GM18867 (cell line): ENCODE measurements at regions not wholly inside any gene's neighbourhood (a gene's known extent, or its start where the extent isn't known, plus 50 kb on each side); places are given as distances from the start of the nearest gene placed in this dataset.
A peak's percentile ranks its signal among the peaks of the same experiment; 100 is the strongest.

ENCODE experiments used
- ATAC-seq: cut with Tn5 transposase; IDR thresholded peaks from one replicate; pipeline ENCODE4 v1.9.1; 2021; ENCODE audit warnings: mild to moderate bottlenecking, moderate library complexity; ENCODE audit not compliant: unreplicated experiment

DNA sequence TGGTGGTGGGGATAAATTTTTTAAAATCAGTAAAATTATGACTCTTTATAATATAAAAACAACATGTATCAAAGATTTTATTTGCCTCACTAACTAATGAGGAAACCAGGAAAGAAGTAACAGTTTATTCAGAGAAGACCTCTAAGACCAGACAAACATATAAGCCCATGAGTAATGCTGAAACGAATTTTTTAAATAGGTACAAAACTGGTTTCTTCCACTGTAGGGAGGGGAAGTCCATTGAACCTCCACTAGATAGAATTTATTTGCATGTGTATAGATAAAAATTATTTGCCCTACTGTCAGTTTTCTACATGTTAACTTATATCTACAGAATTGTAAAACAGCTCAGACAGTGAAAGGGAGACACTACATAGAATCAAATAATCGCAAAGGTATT, 86.8 kb downstream of the ZC3H11B start:
- ATAC-seq, result no peak

DNA sequence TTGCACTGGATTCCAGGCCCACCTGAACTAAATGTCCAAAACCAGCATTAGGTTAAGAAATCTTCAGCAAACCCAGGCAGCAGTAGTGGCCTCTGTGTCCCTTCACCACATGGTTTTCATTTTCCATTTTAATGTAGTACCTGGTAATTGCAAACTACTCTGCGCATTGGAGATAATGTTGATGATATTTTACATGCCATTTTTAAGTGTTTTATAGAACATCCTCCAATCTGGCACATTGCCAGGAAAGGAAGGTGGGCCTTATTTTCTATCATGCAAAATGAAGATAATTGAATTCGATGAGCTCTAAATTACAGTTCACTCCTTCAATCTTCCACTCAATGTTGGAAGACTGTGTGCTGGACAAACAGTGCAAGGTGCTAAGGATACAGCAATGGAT, 89.5 kb downstream of the ZC3H11B start:
- ATAC-seq, result no peak

DNA sequence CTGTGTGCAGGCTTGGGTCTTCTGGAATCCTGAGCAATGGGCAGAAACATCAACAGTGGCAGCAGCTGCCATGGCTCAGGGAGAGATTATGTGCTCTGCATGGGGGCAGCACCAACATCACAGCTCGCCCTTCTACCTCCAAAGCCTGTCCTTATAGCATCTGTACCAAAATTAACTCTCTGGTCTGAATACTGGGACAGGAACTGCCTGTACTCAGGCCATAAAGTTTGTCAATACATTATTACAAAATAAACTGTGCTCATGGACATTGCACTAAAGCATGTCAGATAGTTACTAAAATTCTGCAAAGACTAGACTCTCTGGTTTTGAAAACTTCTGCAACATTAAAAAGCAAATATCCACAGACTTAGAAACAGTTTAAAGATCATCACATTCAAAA, 91.6 kb downstream of the ZC3H11B start:
- ATAC-seq, result no peak

DNA sequence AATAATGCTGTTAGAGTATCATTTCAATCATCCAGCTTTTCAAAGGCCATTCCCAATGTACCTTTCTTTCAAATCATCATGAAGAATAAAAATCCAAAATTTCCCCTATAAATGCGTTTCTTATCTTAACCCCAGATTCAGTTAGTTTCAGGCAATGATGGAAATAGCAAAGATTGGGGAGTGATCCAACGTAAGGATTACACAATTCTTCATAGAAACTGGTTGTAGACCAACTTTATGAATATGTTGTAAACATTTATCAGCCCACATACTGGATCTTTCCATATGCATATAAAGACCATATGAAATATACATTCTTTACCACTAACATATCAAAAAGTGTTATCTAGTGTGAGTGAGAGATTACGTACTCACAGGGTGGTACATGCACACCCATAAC, 92.7 kb downstream of the ZC3H11B start:
- no peak for ATAC-seq

DNA sequence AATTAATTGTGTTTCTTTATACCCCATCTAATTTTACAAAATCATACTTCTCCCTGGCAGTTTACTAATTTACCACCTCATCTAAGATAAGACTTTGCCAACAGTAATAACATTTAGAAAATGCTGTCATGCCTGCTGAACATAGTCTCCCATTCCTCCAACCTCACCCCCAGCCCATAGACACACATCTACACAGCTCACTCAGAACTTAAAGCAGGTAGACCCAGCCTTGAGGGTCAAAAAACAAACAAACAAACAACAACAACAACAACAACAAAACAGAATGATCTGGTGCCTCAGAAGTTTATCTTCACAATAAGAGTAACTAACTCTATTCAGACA, 94.0 kb downstream of the ZC3H11B start:
- ATAC-seq, result no peak

DNA sequence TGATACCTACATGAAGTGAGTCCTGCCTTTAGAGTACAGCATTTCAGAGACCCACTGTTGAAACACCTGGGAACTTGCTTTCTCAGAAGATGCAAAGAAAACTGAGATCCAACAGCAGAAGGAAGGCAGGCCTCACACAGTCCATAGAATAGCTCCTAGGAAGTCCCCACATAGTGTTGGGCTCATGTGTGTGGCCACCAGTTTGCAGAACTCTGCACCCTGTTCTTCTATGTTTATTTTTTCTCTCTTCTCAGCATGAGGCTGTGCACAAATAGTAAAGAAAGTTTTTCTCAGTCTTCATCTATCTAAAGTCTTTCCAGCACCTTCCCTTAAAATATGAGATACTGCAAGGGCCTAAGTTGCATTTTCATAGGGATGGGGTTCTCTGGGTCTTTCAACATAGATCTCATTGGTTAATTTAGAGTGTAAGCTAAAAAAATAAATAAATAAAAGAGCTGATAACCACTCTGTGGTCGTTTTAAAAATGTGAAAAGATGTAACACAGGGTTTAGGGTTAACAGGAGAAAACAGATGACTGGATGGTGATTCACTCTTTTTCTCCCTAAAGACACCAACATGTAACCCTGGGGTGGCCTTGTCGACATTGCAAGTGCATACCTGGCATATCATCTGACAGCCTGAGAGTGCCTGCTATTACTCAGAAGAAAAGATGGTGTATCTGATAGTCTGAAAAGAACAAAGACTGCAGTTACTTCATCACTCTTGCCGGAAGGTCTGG, 94.6 kb downstream of the ZC3H11B start:
- no peak for ATAC-seq

DNA sequence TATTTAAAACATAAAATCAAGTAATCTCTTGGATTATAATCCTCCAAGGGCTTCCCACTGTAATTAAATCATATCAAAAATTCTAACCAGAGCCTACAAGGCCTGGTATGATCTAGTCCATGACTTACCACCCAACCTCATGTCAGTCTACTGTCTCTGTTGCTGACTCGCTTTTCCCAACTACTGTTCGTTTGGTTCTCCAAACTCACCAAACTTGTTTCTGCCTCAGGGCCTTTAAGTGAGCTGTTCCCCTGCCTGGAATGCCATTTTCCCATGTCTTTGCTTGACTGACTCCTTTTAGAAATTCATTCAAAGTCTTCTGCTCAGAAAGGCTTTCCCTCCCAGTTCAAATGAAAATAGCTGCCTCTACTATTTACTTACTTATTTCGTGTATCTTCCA, 95.9 kb downstream of the ZC3H11B start:
- no peak for ATAC-seq

DNA sequence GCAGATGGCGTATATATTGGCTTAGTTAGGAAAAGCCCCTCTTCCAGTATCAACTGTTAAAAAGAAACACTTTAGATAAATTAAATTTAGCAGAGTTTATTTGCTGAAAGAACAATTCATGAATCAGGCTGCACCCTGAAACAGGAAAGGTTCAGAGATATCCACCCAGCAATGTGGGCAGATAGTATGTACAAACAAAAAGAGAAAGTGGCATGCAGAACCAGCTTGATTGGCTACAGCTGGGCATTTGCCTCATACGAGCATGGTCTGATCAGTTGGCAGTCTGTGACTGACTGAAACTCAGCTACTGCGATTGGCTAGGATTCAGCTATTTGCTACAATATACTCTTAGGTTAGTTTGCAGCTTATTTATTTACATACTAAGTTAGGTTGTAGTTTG, 98.2 kb downstream of the ZC3H11B start:
- ATAC-seq, result no peak

DNA sequence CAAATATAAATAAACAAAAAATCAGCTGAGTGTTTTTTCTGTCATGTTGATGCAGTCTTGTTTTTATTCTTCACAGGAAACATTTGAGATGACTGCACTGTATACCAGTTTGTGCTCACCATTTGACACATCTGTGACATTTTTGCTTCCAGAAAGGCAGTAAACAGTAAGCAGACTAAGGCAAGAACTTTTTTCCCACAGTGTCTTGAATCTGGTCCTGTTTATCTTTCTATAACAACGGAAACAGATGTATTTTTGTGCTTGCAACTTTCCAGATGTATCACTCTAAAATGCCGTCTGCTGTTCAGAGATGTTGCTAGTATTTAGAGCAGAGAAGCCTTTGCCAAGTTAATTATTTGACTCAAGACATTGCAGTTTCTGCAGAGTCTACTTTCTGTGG, 105.5 kb downstream of the ZC3H11B start:
- ATAC-seq, result no peak

DNA sequence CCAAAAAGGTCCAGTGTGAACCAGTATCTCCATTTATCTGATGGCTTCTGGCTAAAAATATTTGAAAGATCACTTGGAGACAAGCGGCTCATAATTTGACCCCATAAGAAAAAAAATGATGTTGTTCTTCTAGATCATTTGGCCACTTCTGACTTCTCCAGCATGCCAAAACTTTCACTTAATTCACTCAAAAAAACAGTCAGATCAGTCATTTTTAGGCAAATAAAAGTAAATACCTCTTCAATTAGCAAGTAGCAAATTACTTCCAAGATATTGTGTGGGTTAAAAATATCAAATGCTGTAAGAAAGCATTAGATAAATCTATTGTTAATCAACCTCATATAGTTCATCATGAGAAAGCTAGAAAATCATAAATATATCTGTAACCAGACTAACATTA, 106.0 kb downstream of the ZC3H11B start:
- no peak for ATAC-seq

DNA sequence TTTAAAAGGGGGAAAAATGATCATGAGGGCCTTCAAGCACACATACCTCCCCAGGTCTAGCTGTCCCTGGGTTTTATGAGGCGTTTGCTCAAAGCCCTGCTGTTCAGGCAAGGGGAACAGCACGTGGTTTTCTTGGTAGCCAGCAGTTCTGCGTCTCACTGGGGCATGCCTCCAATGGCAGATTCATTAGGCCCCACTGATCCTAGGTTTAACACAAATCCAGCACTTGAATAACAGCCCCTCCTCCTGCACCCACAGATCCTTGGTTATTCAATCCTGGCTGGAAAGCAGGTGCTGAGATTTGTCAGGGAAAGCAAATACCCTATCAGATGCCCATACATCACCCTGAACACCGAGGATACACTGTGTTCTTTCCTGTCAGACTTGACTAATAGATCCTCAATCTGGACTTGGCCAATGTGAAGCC, 106.4 kb downstream of the ZC3H11B start:
- no peak for ATAC-seq

DNA sequence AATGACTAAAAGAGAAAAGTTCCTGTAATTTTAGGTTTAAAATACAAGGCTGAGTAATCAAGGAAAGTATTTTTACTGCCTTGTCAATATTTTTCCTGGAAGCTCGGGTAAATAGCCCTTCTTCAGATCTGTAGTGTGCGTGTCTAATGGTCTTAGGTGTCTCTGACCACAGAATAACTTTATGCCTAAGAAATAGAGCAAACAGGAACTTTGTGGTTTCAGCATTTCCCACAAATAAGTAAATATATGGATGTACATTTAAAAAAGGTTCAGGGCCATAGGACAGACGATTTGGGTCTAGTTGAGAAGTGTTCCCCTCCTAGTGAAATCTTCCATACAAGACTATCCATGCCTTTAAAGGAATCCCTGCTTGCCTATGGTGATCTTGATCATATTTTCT, 107.0 kb downstream of the ZC3H11B start:
- ATAC-seq, result no peak

DNA sequence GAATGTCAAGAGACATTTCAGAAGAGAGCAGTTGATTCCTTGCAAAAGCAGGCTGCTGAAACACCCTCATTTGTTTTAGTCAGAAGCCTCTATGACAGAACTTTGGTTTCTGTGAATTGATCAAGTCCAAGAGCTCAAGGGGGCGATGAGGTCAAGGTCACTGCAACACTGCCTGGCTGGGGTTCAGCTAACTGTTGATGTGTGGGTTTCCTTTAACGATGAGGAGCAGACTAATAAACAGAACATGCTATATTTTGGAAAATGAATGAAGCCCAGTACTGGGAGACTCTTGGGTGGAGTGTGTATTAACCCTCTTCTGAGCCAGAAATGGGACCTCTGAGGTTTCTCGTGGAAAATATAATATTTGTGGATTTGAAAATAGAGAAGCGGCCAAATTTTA, 109.3 kb downstream of the ZC3H11B start:
- no peak for ATAC-seq

DNA sequence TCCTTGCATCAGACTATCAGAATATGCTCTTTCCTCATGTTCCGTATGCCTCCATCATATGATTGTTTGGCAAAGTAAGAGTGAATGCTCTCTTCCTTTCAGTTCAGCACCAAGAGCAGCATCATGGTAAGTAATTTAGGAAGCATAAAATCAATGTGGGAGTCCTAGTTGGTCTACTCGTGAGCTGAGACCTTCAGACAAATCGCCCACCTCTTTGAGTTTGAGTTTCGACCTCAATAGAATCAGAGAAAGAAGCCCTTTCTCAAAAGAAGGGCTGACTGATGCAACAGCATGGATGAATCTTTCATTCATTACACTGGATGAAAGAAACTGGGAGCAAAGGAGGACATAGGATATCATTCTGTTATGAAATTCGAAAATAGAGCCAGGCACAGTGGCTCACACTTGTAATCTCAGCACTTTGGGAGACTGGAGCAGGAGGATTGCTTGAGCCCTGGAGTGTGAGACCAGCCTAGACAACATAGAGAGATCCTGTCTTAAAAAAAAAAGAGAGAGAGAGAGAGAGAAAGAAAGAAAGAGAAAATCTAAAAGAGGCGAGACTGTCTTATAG, 112.5 kb downstream of the ZC3H11B start:
- peak; percentile 59 for ATAC-seq

DNA sequence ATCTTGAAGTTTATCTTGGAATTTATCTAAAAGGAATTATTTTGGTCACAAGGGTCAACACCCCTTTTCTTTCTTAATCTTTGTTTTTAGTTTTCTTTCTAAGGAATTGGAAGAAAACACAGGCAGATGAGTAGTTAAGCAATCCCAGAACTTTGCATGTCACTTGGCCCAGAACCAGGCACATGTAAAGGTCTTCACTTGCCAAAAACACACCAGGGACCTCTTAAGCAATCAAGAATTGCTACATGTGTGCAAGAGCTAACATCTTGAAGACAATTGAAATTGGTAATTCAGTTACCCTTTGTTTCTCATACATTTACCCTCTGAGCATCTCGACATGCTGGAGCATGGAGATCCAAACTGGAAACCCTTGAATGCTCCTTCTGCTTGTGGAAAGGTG, 114.2 kb downstream of the ZC3H11B start:
- ATAC-seq, result no peak

DNA sequence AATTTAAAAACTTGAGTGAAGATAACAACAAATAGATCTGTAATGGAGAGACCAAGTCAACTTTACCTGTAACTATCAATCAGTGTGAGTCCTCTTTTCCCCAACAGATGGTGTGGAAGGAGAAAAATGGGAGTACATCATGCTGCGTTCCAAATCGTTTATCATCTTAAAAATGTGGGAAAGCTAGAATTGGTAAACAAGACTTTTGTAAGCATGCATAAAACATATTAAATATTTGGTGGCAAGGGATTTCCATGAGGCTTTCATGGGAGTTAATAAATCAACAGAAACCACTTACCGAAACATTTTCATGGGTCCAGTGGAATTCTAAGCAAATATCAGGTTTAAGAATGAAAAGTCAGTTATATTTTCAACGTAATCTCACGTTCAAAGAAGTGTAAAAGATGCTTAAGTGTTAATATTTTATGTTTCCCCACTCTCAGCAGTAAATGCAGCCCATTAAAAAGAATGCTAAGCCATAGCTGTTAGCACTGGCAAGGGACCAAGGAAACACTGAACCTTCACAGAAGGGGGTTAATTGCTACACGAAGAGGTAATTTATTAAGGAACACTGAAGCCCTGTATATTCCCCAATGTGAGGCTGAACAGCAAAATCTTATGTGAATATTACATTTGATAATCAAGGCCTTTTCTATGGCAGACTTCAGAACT, 117.0 kb downstream of the ZC3H11B start:
- ATAC-seq, result no peak

DNA sequence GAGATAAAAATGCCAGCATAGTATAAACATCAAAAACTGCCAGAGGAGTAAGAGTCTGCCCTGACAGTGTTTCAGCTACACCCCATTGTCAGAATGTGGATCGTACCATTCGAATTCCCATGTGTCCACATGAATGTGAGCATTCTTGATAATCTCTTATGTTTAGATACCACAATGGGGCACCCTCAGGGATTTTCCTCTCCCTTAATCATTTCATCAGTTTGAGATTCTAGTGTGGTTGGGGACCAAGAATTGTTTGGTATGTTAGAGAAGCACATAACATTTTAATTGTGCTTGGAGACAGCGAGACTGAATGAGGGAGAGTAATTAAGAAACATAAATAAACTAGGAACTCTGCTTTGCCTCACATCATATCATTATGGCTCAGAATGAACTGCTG, 120.2 kb downstream of the ZC3H11B start:
- no peak for ATAC-seq

DNA sequence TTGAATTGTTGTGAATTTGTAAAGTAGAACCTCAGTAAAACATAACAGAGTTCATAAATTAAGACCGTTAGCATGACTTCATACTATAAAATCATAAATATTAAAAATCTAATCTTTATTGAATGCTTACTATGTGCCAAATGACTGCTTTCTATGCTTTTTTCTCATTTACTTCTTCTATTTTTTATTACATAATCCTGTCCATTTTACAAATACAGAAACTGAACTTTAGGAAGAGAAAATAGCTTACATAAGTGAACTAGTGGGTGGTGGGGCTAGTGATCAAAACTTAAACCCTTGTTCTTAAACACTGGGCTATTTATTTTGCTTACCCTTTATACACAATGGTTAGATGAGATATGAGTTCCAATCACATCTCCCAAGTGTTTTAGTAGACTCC, 122.3 kb downstream of the ZC3H11B start:
- ATAC-seq, result no peak

DNA sequence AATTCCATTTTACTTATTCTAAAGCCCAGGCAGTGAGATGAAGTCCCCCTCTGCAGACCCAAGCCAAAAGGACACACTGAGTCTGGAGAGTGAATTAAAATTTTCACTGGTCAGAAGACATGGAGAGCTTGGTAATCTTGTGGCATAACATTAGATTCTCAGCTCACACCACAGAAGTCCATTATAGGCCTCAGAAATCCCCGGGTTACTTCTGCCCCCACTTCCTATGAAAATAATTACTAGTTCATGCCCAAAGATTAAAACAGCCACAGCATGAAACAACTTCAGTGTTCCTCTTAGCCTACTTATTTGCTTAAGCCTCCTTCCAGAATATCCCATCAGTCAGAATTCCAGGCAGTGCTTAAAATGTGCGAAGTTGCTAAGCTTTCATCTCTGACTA, 123.3 kb downstream of the ZC3H11B start:
- no peak for ATAC-seq

DNA sequence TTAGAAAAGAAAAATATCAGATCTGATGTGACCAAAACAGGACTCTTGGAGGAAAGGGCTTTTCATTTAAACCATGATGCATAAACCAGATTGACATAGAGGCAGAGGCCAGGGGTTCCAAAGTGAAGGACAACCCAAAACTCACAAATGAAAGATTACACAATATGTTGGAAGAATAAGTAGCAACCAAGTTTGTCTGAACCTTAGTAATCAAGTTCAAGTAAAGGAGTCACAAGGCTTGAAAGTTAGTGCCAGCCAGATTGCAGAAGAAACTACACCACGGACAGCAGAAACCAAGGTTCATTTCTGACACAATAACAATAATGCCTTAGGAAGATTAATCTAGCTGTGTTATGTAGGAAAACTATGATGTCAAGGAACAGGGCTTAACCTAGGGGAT, 124.6 kb downstream of the ZC3H11B start:
- ATAC-seq, result no peak

DNA sequence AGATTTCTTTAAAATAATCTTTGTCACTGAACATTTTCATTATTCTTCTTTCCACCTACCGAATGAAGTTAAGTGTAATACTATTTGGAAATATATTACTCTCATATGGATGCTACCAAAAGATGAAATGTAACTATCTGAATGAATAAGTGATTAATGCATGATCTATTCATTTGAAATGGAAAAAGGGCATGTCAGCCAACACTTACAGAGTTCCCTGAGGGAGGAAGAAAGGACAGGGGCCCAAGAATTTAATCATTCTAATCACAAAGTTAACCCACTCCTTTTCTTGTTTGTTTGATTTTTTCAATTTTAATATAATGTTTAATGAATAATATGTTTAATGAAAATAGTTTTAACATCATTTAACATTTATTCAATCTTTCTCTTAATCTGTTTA, 129.4 kb downstream of the ZC3H11B start:
- ATAC-seq, result no peak

DNA sequence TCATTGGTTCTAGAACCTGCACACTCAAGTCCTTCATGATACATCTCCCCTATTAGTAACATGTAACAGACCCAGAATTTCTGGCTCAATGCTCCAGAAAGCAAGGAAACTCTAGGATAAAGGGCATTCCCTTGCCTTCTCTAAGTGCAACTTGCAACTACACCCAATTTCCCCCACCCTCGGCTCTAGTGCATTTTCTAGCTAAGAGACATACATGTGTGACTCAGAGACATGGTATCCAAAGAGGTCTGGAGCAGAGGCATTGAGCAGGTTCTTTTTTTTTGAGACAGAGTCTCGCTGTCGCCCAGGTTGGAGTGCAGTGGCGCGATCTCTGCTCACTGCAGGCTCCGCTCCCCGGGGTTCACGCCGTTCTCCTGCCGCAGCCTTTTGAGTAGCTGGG, 132.9 kb downstream of the ZC3H11B start:
- ATAC-seq, result no peak

DNA sequence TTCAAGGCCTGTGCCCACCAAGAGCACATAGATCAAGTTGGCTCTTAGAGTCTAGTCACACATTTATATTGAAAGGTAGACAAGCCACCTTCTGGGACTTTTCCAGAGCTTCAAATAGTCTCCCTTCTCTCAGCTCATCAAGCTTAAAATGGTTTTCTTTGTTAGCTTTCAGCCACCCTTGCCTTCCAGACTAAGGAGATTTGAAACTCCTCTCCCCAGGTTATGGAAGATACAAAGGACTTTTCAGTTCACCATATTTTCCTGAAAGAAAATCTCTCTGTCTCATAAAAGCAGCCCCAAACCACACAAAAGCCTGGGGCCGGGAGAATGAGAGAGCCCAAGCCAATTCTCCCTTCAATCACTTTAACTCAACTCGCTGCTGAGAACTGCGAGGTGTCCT, 134.1 kb downstream of the ZC3H11B start:
- ATAC-seq, result no peak
